Fibroblast of pulmonary artery (primary cell): ENCODE measurements at regions not wholly inside any gene's neighbourhood (a gene's known extent, or its start where the extent isn't known, plus 50 kb on each side); places are given as distances from the start of the nearest gene placed in this dataset.

ENCODE experiments used
- DNase-seq: peaks from one replicate; pipeline ENCODE4 v3.0.0-alpha.2; 2010; ENCODE audit warnings: low read depth
- H3K4me3 ChIP-seq: replicated peaks from 2 replicates; pipeline ENCODE4 v1.5.1; 2011; ENCODE audit warnings: low read depth, mild to moderate bottlenecking, control low read depth, low read length, moderate library complexity
- CTCF ChIP-seq: IDR thresholded peaks from 2 replicates; pipeline ENCODE4 v1.5.1; 2011; ENCODE audit warnings: mild to moderate bottlenecking, control low read depth, low read length, inconsistent platforms; ENCODE audit errors: missing control alignments

- TF ChIP-seq CTCF = no peak
- DNase-seq = no peak
These were observed 112.5 kb downstream of the SNX5 start for GRCh38 chr20:17856024-17856564.

DNA sequence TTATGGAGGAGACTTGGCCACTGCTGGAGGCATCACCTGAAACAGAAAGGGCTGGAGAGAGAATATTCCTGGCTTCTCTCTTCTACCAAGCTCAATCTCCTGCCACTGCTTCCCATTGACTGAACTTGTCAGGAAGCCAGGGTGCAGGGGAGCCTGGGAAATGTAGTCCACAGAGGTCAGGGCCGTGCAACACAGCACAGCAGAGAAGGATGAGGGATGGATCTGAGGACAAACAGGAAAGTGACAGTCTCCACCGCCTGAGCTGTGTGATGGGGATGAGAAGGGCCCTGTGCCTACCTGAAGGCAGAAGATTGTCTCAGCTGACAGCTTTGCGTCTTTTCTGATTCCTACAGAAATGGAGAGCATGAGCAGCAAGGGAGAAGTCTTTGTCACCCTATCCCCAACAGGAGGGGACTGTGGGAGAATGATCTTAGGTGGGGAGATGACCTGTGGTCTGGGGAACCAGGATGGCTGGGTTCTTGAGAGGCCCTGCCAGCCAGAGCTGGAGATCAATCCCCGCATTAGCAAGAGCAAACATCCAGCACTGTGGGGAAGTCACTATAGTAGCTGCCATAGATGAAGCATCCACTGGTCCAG is 114.2 kb downstream of the SNX5 start:
- no peak overlapping the region for H3K4me3 ChIP-seq
- TF ChIP-seq CTCF = no peak
- DNase-seq = peak; percentile 60

More at GRCh38 chr20:17856024-17856564, 112.5 kb downstream of the SNX5 start:
- no peak overlapping the region for H3K4me3 ChIP-seq

GRCh38 chr20:17852323-17852722 is 116.3 kb downstream of the SNX5 start:
- no peak for TF ChIP-seq CTCF
- no peak overlapping the region for H3K4me3 ChIP-seq
- no peak for DNase-seq

- DNase-seq = no peak
- H3K4me3 ChIP-seq = no peak overlapping the region
- no peak for TF ChIP-seq CTCF
These were observed 117.9 kb downstream of the SNX5 start for GRCh38 chr20:17850684-17851026.

- peak; percentile 100 for DNase-seq
- no peak for TF ChIP-seq CTCF
- H3K4me3 ChIP-seq = peak overlapping the region; percentile 7
These were observed 118.5 kb downstream of the SNX5 start for GRCh38 chr20:17849901-17850683.

DNA sequence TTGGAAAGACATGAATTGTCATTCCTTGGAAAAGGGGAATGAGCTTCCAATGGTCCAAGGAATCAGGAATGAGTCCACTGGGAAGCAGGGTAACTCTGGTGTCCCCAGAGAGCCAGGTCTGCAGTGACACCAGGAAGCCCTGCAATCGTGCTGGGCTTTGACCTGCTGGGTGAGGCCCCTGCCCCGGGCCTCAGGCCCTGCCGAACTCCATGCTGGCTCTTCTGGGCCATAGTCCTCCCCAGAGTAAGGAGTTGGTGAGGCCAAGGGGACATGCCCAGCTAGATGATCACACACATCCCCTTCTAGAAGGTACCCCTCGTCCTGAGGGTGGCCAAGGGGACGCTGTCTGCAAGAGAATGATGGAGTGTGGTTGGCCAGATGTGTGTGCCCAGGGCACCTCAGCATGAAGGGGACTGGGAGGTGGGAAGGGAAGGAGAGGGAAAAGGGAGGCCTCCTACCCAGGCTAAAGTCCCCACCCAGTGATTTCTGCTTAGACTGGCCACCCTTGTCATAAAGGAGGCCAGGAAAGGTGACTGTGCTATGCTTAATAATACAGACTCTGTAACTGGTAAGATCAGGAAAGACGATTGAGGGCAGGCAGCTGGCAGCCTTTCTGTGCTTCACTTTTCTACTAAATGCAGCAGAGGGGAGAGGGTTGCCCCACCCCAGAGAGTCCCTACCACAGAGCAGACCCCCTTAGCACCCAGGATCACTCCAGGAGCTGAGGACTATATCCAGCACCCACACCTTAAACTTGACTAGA is 119.3 kb downstream of the SNX5 start:
- no peak overlapping the region for H3K4me3 ChIP-seq
- no peak for TF ChIP-seq CTCF
- DNase-seq = no peak
